ENCODE measurements at regions not wholly inside any gene's neighbourhood (a gene's known extent, or its start where the extent isn't known, plus 50 kb on each side); places are given as distances from the start of the nearest gene placed in this dataset.
A peak's percentile ranks its signal among the peaks of the same experiment; 100 is the strongest.

- no peak for TF ChIP-seq JUND (IDR thresholded peaks at IDR 0.05; ENCODE audit: low read depth)
- in situ Hi-C loops (cut with HindIII; ENCODE audit: low pct_unique_long_range_greater_than_20kb, low sequenced_read_pairs), result no loop called here
- DNase-seq (ENCODE audit: low read depth in 1 of 2, low spot score in 1 of 2), result no peak
These were observed 826.1 kb upstream of the CNTN5 start for GRCh38 chr11:98194611-98195010.

- TF ChIP-seq JUND (IDR thresholded peaks at IDR 0.05; ENCODE audit: low read depth), result no peak
- in situ Hi-C loops (cut with HindIII; ENCODE audit: low pct_unique_long_range_greater_than_20kb, low sequenced_read_pairs), result no loop called here
- no peak for DNase-seq (ENCODE audit: low read depth in 1 of 2, low spot score in 1 of 2)
These were observed 825.4 kb upstream of the CNTN5 start for GRCh38 chr11:98195300-98195699.

GRCh38 chr11:98207086-98207485 is 813.7 kb upstream of the CNTN5 start:
- peak in 1 of 2 experiments; percentile 22 for DNase-seq (ENCODE audit: low read depth in 1 of 2, low spot score in 1 of 2)
- in situ Hi-C loops (cut with HindIII; ENCODE audit: low pct_unique_long_range_greater_than_20kb, low sequenced_read_pairs), result no loop called here

GRCh38 chr11:98227278-98227677 is 793.5 kb upstream of the CNTN5 start:
- DNase-seq (ENCODE audit: low read depth in 1 of 2, low spot score in 1 of 2), result no peak
- TF ChIP-seq JUND (IDR thresholded peaks at IDR 0.05; ENCODE audit: low read depth), result no peak
- in situ Hi-C loops (cut with HindIII; ENCODE audit: low pct_unique_long_range_greater_than_20kb, low sequenced_read_pairs), result no loop called here

More at GRCh38 chr11:98207086-98207485, 813.7 kb upstream of the CNTN5 start:
- TF ChIP-seq JUND (IDR thresholded peaks at IDR 0.05; ENCODE audit: low read depth), result no peak

- no peak for DNase-seq (ENCODE audit: low read depth in 1 of 2, low spot score in 1 of 2)
- TF ChIP-seq JUND (IDR thresholded peaks at IDR 0.05; ENCODE audit: low read depth), result no peak
- in situ Hi-C loops (cut with HindIII; ENCODE audit: low pct_unique_long_range_greater_than_20kb, low sequenced_read_pairs), result no loop called here
These were observed 790.1 kb upstream of the CNTN5 start for GRCh38 chr11:98230678-98231077.

GRCh38 chr11:98234698-98235097 is 786.1 kb upstream of the CNTN5 start:
- no peak for DNase-seq (ENCODE audit: low read depth in 1 of 2, low spot score in 1 of 2)
- TF ChIP-seq JUND (IDR thresholded peaks at IDR 0.05; ENCODE audit: low read depth), result no peak
- in situ Hi-C loops (cut with HindIII; ENCODE audit: low pct_unique_long_range_greater_than_20kb, low sequenced_read_pairs), result no loop called here

GRCh38 chr11:98243897-98244296 is 776.9 kb upstream of the CNTN5 start:
- in situ Hi-C loops (cut with HindIII; ENCODE audit: low pct_unique_long_range_greater_than_20kb, low sequenced_read_pairs), result no loop called here
- DNase-seq (ENCODE audit: low read depth in 1 of 2, low spot score in 1 of 2), result peak in 1 of 2 experiments; percentile 19
- TF ChIP-seq JUND (IDR thresholded peaks at IDR 0.05; ENCODE audit: low read depth), result no peak

GRCh38 chr11:98260983-98261382 is 759.8 kb upstream of the CNTN5 start:
- peak in 1 of 2 experiments; percentile 31 for DNase-seq (ENCODE audit: low read depth in 1 of 2, low spot score in 1 of 2)

GRCh38 chr11:98277251-98277912 is 743.4 kb upstream of the CNTN5 start:
- no peak for DNase-seq (ENCODE audit: low read depth in 1 of 2, low spot score in 1 of 2)
- in situ Hi-C loops (cut with HindIII; ENCODE audit: low pct_unique_long_range_greater_than_20kb, low sequenced_read_pairs), result no loop called here
- no peak for TF ChIP-seq JUND (IDR thresholded peaks at IDR 0.05; ENCODE audit: low read depth)

More at GRCh38 chr11:98260983-98261382, 759.8 kb upstream of the CNTN5 start:
- in situ Hi-C loops (cut with HindIII; ENCODE audit: low pct_unique_long_range_greater_than_20kb, low sequenced_read_pairs), result no loop called here
- no peak for TF ChIP-seq JUND (IDR thresholded peaks at IDR 0.05; ENCODE audit: low read depth)

GRCh38 chr11:98289617-98290263 is 731.0 kb upstream of the CNTN5 start:
- in situ Hi-C loops (cut with HindIII; ENCODE audit: low pct_unique_long_range_greater_than_20kb, low sequenced_read_pairs), result no loop called here
- TF ChIP-seq JUND (IDR thresholded peaks at IDR 0.05; ENCODE audit: low read depth), result no peak
- DNase-seq (ENCODE audit: low read depth in 1 of 2, low spot score in 1 of 2), result no peak

- no peak for TF ChIP-seq JUND (IDR thresholded peaks at IDR 0.05; ENCODE audit: low read depth)
- in situ Hi-C loops (cut with HindIII; ENCODE audit: low pct_unique_long_range_greater_than_20kb, low sequenced_read_pairs), result no loop called here
- DNase-seq (ENCODE audit: low read depth in 1 of 2, low spot score in 1 of 2), result no peak
These were observed 724.5 kb upstream of the CNTN5 start for GRCh38 chr11:98296091-98296880.

- in situ Hi-C loops (cut with HindIII; ENCODE audit: low pct_unique_long_range_greater_than_20kb, low sequenced_read_pairs), result no loop called here
- DNase-seq (ENCODE audit: low read depth in 1 of 2, low spot score in 1 of 2), result peak in 1 of 2 experiments; percentile 6
- TF ChIP-seq JUND (IDR thresholded peaks at IDR 0.05; ENCODE audit: low read depth), result no peak
These were observed 720.0 kb upstream of the CNTN5 start for GRCh38 chr11:98300719-98301118.

All from T47D (cell line).